GM18502 (cell line): ENCODE measurements at regions not wholly inside any gene's neighbourhood (a gene's known extent, or its start where the extent isn't known, plus 50 kb on each side); places are given as distances from the start of the nearest gene placed in this dataset.
"Not testable (repeated sequence)": the region's sequence is repeated elsewhere in the genome, so short reads cannot be mapped to it uniquely, and the experiment has no call there.

Source experiments
- ATAC-seq: cut with Tn5 transposase; IDR thresholded peaks from one replicate; pipeline ENCODE4 v1.9.1; 2021; ENCODE audit warnings: mild to moderate bottlenecking; ENCODE audit not compliant: unreplicated experiment, poor library complexity

- no peak for ATAC-seq
Observed at GRCh38 chr2:83238111-83238510, 1221.0 kb downstream of the SUCLG1 start.

- ATAC-seq: no peak
Observed at GRCh38 chr2:83234246-83234645, 1224.8 kb downstream of the SUCLG1 start.

DNA sequence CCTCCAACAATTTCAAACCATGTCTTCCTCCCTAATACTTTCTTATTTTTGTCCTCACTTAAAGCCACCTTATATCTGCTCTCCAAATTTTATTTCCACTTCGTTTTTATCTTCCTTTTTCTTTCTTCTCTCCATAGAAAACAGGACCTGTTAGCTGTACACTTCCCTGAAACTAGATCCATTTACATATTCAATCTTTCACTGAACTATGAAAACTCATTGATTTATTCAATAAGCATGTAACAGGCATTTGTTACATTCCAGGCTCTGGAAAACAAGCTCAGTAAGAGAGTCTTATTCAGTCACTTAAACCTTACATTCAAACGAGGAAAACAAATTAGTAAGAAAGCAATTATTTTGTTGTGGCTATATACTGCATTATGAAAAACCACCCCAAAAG, 1225.3 kb downstream of the SUCLG1 start:
- ATAC-seq: no peak

- ATAC-seq: no peak
Observed at GRCh38 chr2:83233326-83233725, 1225.8 kb downstream of the SUCLG1 start.

DNA sequence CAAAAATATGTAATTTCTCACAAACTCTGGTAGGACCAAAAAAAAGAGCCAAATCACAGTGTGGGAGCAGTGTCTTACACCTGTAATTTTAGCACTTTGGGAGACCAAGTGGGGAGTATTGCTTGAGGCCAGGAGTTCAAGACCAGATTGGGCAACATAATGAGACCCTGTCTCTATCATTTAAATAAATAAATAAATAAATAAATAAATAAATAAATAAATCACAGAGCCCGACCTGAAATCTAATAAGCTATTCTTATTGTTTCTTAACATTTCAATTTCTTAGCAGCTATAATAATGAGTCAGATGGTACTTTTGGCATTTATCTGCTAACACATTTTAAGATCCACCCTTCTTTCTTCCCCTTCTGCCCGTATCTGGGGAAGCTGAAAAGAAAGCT, 1229.6 kb downstream of the SUCLG1 start:
- ATAC-seq: no peak

- no peak for ATAC-seq
Observed at GRCh38 chr2:83224591-83225200, 1234.4 kb downstream of the SUCLG1 start.

GRCh38 chr2:83221258-83221657, 1237.8 kb downstream of the SUCLG1 start:
- ATAC-seq: no peak

- ATAC-seq: no peak
Observed at GRCh38 chr2:83217854-83218253, 1241.2 kb downstream of the SUCLG1 start.

- no peak for ATAC-seq
Observed at GRCh38 chr2:83196225-83196624, 1262.9 kb downstream of the SUCLG1 start.

DNA sequence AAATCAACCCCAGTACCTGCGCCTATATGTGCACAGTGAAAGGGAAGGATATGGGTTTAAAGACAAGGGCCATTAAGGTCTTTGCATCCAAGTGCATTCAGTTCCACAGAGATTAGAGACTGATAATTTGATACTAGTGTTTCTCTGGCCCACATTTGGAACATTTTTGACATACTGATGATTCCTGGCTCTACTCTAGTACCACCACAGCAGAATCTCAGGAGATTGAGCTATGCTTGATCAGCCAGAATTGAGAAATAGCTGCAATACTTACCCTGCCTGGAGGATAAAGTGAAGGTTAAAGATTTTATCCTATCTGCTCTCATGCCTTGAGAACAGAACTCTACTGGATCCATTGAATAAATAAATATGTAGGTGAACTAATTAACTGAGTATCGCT, 1267.8 kb downstream of the SUCLG1 start:
- ATAC-seq: no peak

DNA sequence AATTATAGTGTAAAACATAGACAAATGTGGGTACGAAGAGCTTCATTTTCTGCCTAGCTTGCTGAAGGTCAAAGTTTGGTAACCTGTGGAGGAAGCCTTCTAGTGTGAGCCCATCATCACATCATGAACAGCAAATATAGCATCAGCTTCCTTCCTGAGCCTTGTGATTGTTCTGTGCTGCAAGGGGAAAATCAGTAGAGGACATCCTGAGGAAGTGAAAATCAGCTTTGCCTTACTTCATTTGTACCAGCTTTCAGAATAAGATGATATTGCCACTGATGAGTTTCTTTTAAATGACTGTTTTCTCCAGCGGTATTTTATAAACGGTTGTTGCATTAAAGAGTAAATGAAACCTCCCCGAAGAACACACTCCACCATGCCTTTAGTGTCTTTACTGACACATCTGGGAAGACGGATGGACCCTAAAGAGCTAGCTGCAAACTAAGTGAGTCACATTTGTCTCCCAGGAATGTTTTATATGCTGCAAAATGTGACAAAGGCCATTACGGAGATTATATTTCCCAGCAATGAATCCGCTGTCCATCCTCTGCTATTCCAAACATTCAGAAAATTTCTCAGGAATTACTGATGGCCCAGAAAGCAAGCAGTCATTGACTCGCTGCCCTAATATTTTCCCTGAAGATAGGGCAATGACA, 1272.8 kb downstream of the SUCLG1 start:
- ATAC-seq: no peak

DNA sequence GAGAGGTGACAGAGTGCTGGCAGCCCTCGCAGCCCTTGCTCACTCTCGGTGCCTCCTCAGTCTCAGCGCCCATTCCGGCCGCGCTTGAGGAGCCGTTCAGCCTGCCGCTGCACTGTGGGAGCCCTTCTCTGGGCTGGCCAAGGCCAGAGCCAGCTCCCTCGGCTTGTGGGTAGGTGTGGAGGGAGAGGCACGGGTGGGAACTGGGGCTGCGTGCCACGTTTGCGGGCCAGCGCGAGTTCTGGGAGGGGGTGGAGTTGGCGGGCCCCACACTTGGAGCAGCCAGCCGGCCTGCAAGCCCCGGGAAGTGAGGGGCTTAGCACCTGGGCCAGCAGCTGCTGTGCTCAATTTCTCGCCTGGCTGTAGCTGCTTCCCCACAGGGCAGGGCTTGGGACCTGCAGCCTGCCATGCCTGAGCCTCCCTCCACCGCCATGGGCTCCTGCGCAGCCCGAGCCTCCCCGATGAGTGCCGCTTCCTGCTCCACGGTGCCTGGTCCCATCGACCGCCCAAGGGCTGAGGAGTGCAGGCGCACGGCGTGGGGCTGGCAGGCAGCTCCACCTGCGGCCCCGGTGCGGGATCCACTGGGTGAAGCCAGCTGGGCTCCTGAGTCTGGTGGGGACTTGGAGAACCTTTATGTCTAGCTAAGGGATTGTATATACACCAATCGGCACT, 1278.1 kb downstream of the SUCLG1 start:
- ATAC-seq: not testable (repeated sequence)

DNA sequence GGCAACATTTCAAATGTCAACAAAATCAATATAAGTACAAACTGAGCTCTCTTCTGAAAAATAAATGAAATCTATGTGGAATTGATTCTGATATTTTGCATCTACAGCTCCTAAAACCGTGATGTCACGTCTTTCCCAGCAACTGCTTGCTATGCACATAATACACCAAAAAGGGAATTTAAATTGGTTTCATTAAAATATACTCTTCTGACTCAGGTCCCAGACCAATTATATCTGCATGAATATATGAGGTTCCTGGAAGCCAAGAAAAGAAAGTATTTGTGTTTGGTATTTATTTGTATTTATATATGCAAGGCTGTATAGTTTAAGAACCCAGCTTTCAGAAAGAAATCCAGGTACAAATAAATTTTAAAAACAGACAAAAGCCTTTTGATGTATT, 1282.5 kb downstream of the SUCLG1 start:
- no peak for ATAC-seq

GRCh38 chr2:83172841-83173240, 1286.2 kb downstream of the SUCLG1 start:
- ATAC-seq: no peak

DNA sequence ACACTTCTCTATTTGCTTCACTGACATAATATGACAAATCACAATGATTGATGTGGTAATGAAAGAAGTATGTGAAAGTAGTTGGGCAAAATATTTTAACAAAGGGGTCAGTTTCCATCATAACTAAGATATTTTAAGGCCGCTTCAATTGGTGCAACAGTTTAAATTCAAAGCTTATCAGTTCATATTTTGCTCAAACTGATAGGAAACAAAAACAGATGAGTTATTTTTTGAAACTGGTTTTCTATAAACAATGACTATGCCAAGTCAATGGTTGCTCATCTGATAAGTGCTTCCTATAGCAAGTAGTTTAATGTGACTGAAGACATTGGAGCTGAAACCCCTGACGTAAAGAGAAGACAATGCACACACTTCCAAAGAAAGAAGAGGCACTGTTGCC, 1290.7 kb downstream of the SUCLG1 start:
- no peak for ATAC-seq

DNA sequence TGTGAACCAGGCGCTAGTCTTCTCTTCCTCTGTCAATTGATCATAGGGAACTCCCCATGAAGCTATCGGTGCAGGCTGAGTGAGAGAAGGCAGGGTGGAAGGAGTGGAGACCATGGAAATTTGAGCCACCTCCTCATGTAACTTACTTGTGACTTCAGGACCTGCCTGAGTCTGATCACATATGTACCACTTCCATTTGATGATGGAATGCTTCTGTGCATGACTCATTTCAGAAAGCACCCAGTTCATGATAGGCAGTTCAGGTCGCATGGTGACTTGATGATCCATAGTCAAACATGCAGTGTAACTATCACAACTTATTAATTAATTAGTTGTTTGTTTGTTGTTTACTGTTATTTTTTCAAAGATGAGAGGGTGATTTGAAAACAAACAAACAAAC, 1296.7 kb downstream of the SUCLG1 start:
- no peak for ATAC-seq

GRCh38 chr2:83160571-83160970, 1298.5 kb downstream of the SUCLG1 start:
- ATAC-seq: no peak

DNA sequence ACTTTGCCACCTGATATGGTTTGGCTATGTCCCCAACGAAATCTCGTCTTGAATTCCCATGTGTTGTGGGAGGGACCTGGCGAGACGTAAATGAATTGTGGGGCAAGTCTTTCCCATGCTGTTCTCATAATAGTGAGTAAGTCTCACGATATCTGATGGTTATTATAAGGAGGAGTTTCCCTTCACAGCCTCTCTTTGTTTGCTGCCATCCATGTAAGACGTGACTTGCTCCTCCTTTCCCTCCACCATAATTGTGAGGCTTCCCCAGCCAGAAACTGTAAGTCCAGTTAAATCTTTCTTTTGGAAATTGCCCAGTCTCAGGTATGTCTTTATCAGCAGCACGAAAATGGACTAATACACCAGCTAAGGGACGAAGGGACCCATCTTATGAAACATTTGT, 1303.3 kb downstream of the SUCLG1 start:
- no peak for ATAC-seq

GRCh38 chr2:83143946-83144345, 1315.1 kb downstream of the SUCLG1 start:
- no peak for ATAC-seq

DNA sequence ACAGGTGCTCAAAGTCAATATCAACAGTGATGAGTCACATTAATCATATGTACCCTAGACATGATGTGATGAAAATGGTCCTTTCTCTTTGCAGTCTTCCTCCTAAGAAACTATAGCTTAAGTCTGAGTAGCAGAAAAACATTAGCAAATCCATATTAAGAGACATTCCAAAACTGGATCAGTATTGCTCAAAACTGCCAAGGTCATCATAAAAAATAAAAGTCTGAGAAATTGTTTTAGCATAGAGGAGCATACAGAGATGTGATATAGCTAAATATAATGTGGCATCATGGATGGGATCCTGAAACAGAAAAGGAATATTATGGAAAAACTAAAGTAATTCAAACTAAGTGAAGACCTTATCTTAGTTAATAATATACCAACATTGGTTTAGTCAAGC, 1316.1 kb downstream of the SUCLG1 start:
- ATAC-seq: no peak

DNA sequence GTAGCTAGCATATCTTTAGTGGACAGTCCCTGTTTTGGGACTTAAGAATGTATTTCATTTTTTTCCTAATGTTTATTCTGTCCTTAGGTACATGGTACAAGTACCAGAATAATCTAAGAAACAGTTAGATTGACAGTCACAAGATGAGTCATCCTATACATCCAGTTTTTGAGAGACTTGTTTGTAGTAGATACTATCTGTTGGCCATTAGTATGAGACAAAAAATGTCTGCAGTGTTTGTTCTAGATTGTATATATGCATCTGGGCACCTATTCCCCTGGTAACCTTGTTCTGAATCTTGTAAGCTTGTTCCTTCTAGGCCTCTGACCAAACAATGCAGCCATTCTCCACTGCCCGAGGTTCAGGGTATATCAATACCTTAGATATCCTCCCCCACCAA, 1343.5 kb downstream of the SUCLG1 start:
- ATAC-seq: no peak

DNA sequence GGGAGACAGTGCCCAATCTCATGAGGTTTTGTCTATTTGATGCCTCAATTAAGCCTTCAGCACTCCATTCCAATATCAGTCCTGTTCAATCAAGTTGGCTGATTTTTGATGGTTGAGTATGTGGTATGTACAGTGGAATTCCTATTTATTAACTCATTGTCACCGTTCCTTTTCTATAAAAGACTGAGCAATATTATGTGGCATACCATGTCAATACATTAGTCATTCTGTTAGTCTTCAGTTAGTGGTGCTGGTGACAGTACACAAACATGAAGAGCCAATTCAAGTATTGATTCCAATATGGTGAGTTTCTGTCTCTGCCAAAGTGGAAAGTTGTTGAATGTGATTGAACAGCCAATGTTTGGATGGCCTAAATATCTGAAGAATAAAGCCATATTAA, 1343.9 kb downstream of the SUCLG1 start:
- no peak for ATAC-seq
